SW 1271 (cell line): ENCODE measurements at regions not wholly inside any gene's neighbourhood (a gene's known extent, or its start where the extent isn't known, plus 50 kb on each side); places are given as distances from the start of the nearest gene placed in this dataset.
"Not testable (repeated sequence)": the region's sequence is repeated elsewhere in the genome, so short reads cannot be mapped to it uniquely, and the experiment has no call there.

Experiments used
- DNase-seq, 2 experiments: peaks; one replicate each; lab custom pipeline; 2025; lab: John Stamatoyannopoulos, UW

DNA sequence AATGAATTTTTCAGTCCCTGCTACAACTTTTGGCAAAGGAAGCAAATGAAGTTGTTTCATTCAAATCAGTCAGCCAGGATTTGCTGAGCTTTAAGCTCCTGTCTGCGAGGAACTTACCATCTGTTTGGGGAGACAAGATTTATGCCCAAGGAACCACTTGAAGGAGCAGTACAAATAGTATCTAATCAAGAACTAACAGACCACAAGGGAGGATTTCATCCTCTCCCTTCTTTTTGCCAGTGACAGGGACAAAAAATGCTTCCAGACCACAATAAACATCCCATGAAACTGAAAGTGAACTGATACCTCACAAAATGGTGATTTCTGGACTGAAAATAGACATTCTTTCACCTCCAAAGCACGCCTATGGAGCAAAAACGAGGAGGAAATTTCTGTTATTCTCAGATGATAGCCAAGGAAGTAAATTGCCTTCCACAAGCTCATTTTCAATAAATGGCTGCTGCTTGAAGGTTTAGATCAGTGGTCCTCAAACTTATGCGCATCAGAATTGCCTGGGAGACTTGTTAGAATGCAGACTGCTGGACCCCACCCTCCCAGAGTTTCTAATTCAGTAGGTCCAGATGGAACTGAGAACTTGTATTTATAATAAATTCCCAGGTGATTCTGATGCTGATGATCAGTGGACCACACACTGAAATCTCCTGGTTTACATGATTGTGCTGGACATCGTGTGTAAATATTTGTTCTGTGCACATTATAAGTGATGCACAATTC lies 202.4 kb upstream of the GADL1 start:
- no peak for DNase-seq

DNA sequence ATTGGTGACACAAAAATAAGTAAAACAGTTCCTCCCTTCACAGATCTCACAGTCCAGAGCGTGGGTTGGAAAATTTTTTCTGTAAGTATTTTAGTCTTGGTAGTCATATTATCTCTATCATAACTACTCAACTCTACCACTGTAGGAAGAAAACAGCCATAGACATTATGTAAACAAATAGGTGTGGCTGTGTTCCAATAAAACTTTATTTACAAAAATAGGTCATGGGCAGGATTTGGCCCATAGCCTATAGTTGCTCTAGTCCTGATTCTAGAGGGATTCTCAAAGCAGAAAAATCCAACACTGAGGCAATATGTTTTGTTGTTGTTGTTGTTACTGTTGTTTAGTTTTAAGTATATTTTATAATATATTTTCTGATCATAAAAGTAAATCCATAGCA lies 206.1 kb upstream of the GADL1 start:
- DNase-seq: no peak

- not testable (repeated sequence) for DNase-seq
Measured at GRCh38 chr3:31101285-31101684, 206.8 kb upstream of the GADL1 start.

DNA sequence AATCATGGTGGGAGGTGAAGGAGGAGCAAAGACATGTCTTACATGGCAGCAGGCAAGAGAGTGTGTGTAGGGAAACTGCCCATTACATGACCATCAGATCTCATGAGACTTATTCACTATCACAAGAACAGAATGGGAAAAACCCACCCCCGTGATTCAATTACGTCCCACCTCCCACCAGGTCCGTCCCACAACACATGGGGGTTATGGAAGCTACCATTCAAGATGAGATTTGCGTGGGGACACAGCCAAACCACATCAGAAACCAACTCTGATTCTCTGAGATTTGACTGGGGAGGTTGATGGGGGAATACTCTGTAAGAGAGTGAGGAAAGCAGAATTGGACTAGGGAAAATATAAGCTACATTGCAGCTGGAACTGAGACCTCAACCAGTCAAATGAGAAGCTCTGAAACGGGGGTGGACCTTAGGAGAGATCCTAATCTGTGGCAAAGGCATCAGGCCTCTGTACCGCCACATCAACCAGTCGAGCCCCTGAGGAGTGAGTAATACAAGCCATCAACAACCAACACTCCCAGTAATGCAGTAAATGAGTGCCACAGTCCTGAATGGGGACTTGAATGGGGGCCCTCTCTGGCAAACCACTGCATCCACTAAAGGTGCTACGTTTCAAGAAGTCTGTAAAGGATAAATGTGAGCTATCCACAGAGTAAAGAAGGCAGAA lies 207.9 kb upstream of the GADL1 start:
- no peak for DNase-seq

DNA sequence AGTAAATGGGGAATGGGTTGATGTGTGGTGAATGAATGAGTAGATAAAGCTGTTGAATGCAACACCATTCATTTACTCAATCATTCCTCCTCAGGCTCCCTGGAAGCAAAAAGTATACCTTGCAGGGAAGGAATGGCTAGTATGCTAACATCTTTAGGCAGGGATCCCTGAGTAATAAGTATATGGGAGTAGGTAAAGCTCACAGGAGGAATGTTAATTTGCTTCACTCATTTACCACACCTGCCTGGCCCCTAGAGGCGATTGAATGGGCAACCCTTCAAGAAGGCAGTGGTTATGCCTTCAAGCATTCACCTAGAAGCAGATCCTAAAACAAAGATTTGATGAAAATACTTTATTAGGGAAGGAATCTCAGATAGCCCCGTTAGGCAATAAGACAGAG lies 208.7 kb upstream of the GADL1 start:
- no peak for DNase-seq

DNA sequence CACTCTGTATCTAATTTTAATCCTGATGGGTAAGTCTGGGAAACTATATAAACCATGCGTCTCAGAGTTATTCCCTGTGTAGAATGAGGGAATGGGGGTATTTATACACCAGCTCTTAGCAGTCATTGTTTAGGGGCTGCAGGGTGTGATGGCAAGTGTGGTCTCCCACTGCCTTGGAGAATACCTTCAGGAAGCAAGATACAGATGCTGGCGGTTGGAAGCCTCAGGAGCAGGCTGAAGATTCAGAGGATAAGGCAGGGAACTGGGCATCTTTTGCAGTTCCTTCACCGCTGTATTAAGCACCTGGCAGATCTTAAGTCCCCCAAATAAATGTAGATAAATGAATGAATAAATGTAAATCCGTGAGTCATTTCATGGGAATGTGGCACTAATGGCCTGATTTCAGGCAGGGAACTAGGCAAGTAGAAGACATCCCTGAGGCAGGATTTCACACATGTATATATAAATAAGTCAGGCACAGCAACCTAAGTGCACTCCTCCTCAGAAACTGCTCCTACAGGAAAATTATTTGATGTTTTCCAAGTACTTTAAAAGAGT lies 209.2 kb upstream of the GADL1 start:
- no peak for DNase-seq

DNA sequence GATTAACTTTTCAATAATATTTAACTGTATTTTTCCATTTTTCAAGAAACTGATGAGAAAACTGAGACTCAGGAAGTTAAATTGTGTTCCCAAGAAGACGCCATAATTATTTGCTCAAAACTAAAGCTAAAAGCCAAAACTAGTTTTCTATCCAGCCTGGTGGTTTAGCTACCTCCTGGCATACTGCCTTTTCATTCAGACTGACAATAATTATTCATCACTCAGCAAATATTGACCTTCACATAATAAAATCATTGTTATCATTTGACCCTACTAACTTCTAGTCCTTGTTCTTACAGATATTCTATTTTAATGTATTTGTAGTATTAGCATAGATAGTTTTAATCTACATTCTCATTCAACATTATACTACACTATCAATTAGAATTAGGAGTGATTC lies 210.6 kb upstream of the GADL1 start:
- DNase-seq: no peak

DNA sequence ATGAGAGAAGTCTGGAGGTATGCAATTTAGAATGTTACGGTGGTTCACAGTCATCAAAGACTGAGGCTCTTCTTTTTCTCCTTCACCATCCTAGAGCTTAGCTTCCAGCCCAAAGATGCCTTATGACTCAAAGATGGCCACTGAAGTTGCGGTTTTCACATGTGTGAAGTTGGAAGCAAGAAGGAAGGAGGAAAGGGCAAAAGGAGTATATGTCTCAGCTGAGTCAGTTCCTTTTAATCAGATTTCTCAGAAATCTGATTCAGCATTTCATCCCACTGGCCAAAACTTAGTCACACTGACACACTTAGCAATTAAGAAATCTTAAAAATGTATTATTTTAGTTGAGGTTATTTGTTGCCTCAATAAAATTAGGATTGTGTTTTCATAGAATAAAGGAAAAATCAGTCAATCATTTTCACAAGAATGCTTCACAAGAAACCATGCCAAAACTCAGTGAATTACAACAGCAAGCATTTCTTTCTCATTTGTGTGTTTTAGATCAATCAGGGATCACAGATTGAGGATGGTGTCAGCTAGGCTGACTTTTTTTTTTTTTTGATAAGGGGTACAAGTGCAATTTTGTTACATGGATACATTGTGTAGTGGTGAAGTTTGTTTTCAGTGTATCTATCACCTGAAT lies 211.1 kb upstream of the GADL1 start:
- peak in 1 of 2 experiments; percentile 9 for DNase-seq

GRCh38 chr3:31106204-31106603 lies 211.7 kb upstream of the GADL1 start:
- no peak for DNase-seq

GRCh38 chr3:31106912-31107311 lies 212.5 kb upstream of the GADL1 start:
- DNase-seq: no peak

DNA sequence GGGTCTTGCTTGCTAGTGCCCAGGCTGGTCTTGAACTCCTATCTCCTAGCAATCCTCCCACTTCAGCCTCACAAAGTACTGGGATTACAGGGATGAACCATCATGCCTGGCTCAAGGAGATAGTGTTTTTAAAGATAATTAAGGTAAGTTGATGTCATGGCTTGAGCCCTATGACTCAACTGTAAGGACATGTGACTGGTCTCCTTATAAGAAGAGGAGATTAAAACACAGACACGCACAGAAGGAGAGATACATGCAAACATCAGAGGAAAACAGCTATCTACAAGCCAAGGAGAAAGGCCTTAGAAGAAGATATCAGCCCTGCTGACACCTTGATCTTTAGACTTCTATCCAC lies 220.4 kb upstream of the GADL1 start:
- no peak for DNase-seq

DNA sequence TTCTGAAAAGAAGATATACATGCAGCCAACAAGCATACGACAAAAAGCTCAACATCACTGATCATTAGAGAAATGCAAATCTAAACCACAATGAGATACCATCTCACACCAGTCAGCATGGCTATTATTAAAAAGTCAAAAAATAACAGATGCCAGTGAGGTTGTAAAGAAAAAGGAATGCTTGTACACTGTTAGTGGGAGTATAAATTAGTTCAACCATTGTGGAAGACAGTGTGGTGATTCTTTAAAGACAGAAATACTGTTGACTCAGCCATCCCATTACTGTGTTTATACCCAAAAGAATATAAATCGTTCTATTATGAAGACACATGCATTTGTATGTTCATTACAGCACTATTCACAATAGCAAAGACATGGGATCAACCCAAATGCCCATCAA lies 221.1 kb upstream of the GADL1 start:
- DNase-seq: not testable (repeated sequence)

- no peak for DNase-seq
Measured at GRCh38 chr3:31116651-31117050, 222.2 kb upstream of the GADL1 start.

DNA sequence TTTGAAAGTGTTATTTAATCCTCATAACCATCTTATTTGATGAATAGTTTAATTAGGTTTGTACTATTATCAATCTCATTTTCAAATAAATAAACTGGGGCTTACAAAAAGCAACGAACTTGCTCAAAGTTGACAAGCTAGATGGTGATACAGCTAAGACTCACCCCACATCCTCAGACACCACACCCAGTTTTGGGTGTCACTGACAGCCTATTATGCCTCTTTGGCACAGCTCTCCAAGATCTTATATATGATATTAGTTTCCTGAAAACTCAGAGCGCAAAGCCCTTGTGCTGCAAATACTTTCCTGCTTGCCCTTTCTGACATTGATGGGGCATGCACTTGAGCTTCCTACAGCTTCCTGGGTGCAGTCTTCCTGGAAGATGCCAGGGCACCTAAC lies 223.4 kb upstream of the GADL1 start:
- no peak for DNase-seq

DNA sequence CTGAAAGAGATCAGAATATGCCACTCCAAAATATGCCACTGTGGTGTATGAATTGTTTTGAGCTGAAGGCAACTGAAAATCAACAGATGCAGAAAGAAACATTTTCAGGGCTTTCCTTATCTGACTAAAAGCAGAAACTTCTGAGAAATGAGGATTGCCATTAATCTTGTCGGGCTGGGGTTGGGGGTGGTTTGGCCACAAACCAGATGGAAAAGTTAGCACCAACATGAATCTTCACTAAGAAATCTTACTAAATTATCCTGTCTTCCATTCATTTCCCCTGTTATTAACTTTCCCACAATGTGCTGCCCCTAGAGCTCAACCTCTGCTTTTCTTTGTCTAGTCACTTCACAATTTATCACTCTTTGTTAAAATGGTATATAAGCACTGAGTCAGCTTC lies 229.9 kb upstream of the GADL1 start:
- no peak for DNase-seq

GRCh38 chr3:31125413-31126020 lies 231.1 kb upstream of the GADL1 start:
- no peak for DNase-seq

DNA sequence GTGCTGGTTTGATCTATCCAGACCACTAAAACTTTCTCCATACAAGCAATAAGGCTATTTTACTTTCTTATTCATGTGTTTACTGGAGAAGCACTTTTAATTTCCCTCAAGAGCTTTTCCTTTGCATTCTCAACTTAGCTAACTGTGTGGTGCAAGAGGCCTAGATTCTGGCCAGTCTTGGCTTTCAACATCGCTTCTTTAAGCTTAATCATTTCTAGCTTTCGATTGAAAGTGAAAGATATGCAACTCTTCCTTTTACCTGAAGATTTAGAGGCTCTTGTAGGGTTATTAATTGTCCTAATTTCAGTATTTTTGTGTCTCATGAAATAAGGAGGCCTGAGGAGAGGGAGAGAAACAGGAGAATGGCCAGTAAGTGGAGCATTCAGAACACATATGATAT lies 234.8 kb upstream of the GADL1 start:
- DNase-seq: no peak

- DNase-seq: peak in 1 of 2 experiments; percentile 64
Measured at GRCh38 chr3:31132132-31132769, 237.8 kb upstream of the GADL1 start.

GRCh38 chr3:31133541-31133940 lies 239.1 kb upstream of the GADL1 start:
- DNase-seq: no peak

GRCh38 chr3:31135546-31135945 lies 241.1 kb upstream of the GADL1 start:
- DNase-seq: no peak

DNA sequence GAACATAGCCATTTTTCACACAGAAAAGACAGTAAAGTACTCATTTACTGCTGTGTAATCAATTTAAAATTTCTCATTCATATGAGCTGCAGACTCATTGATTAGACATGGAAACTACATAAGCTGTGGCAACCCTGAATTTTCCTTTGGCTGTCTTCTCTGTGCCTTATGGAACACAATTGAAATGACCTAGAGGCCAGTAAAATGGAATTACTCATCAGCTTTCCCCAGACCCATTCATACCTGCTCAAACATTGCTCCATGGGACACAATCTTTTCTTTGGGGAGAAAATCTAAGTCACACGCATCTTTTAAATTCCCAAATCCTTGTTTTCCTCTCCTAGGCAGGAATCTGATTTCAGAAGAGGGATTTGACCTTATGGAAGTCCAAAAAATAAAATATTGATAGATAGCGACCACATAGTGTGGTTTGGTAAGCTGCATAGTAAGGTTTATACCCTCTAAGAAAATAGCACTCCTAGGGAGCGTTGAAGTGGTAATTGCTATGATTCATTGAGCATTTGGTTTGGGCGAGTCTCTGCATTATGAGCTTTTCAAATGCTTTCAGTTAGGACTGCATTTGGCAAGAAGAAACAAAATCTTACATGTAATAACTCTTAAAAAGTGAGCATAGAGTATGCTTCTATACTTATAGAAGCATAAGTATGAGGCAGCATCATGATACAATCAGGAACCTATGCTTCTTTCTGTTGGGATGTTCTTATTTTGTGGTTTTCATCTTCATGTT lies 243.4 kb upstream of the GADL1 start:
- no peak for DNase-seq
